ENCODE measurements at regions not wholly inside any gene's neighbourhood (a gene's known extent, or its start where the extent isn't known, plus 50 kb on each side); places are given as distances from the start of the nearest gene placed in this dataset.

DNA sequence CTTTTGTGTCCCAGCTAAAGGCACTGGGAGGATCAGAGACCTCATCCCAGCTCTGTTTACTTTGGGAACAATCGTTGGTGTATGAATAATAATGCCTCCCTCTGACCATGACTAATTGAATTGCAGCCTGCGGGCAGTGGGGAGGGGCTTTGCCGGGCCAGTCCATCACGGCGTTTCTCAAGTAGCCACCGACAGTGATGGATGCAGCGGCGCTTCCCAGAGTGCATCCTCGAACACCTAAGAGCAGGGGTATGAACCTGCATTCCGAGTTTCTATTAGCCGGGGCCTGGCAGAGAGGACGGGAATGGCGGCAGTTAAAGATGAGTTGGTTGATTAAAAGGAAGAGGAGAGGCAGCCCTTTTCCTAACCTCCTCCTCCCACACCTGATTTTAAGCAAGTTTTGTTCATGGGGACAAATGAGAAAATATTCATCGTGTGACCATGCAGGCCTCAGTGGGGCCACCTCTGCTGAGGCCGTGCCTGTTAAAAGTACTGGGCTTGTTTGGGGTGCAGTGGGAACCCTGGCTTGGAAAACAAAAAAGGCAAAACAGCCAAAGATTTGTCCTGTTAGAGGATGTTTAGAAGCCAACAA lies 154.1 kb downstream of the FOXA2 start:
- no peak for DNase-seq

DNA sequence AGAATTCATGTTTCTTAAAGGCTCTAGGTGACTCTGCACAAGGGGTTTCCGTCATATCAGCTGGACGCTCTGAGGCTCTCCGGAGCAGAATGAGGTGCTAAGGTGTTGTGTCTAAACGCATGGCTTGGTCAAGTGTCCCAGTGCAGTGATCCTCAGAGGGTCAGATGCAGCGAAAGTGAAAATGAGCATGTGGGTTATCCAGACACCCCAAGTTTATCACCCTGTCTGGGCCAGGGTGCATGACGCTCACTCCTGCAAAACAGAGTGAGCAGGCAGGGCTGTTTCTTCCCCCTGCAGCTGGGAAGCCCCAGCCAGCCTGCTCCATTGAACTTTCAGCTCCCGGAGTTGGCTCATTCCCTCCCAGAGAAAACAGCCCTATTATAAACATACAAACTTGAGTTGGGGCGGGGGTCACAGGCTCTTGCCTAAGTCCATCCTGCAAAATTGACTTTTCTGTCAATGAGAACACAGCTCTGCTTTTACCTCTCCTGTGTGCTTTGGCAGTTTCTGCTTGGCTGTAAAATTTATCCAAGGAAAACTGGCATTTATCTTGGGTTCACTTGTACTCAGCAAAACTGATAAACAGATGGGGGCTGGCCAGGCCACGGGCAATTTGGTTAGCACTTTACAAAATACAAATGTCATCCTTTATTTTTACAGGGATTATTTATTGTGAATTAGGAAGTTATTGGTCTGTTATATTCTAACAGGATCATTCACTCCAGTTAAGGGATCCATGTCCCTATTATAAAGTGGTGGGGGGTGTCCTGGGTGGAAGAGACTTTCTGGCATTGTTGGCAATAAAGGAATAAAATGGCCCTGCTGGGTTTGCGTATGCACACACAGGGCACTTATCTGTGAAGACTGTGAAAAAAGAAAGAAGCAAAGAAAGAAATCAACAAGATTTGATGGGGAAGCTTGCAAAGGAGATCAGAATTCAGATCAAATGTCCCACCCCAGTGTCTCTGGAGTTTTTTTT lies 154.9 kb downstream of the FOXA2 start:
- DNase-seq: no peak

DNA sequence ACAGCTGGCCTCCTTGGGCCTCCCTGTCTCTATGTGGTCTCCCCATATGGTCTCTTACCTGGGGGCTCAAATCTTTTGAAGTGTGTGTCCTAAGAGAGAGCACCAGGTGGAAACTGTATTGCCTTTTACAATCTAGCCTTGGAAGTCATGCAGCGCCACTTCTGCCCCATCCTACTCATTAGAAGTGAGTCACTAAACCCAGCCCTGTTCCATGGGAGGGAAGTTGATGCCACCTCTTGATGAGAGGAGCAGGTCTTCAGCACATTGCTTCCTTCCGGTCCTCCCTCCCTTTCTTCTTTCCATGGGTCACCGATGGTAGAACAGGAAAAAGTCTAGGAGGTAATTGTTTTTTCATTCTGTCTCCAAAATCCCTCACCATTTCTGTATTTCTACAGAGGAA lies 156.3 kb downstream of the FOXA2 start:
- DNase-seq: no peak

DNA sequence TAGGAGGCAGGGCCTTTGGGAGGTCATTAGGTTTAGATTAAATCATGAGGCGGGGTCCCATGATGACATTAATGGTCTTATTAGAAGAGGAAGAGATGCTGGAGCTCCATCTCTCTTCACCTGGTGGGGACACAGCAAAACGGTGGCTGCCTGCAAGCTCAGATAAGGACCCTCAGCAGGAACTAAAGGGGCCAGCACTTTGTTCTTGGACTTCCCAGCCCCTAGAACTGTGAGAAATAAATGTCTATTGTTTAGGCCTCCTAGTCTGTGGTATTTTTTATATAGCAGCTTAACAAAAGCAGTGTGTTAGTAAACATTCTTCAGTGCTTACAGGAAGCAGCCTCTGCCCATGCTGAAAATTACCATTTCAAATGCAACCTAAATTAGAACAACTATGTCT lies 157.6 kb downstream of the FOXA2 start:
- no peak for DNase-seq

DNA sequence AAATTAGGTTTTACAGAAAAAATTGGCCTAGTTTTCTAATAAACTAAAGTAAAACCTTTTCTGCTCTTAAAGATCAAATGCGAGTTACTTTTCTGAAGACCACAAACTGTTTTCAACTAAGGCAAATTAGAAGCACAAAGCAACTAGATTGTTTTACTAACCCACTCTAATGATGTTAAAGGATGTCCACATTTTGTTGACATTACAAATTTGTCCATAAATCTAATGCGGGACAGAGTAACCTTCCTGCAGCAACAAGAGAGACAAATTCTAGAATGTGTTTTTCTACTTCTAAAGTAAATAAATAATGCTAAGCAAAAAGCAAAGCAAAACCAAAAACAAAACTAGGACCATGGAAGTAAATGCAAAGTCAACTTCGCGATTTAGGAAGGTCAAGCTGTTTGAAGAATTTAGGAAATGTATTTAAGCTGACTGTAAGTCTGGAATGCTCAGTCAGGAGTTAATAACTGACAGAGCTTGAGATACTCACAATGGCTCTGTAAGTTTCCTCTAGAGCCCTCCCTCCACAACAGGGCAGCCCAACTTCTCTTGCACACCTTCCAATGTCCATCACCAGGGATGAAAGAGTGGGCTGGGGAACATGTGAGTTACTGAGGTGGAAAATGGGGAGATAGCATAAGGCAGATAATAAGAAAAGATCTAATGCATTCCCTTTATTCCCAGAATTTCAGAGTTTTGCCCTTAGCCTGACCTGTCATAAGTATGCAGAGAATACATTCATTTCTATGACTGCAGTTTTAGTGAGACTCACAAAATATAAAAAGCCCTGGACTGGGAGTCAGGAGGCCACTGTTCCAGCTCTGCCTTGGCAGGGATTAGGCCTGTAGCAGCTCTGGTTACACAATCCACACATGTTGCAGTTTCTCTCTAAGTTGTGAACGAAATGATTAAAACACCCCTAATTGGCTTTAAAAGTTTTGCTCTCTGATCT lies 158.8 kb downstream of the FOXA2 start:
- no peak for DNase-seq

DNA sequence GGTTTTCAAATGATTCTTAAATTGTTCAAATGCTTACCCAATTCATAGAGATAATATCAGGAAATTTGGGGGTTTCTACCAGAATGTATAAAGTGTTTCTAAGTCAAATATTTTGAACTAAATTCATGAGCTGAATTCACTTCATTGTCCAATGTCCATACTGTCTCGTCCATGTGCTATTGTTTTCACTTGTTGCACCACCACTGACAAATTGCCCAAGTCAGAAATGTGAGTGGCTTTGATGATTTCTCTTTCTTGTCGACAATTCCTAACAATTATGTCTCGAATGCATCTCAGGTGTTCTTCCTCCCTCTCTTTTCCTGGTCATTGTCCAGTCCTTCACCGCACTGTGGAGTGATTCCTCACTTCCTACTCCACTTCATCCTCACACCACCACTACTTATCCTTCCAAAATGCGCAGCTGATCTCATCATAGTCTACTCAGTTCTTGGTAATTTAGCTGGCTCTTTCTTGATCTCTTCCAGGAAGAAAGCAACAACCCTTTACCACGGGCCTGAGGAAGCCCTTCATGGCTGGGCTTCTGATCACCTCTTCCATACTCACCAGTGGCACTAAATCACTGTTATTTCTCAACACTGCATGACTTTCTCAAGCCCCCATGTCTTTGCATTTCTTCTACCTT lies 161.1 kb downstream of the FOXA2 start:
- DNase-seq: no peak

DNA sequence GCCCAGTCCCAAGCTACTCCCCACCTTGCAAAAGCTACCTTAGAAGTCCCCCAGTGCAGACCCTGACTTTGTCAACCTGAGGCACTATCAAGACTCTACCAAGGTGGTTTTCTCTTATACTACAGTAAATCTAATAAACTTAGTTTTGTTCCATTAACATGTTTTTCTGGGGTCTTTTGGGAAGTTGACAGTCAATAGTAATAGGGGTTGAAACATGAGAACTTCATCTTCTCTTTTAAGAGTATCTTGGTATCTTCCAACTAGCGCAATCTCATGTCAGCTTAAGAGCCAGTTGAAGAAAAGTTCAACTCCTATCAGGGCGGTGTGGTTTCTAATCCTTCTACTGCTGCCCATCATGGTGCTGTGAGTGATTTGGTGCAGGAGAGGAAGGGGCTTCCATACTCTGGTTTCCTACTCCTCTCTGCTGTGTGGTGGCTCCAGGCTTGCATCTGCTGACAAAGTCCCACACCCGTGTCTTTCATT lies 164.2 kb downstream of the FOXA2 start:
- no peak for DNase-seq

DNA sequence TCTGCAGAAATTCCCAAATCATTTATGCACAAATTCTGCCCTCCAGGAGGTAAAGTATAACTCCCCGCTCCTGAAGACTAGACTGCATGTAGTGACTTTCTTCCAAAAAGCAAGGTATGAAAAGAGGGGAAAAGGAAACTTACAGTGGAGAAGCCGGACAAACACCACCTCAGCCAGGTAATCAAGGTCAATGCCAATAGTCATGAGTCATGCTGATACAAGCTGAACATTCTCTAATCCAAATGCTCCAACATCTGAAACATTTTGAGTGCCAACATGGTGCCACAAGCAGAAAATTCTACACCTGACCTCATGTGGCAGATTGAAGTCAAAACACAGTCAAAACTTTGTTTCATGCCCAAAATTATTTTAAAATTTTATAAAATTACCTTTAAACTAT lies 165.6 kb downstream of the FOXA2 start:
- no peak for DNase-seq

DNA sequence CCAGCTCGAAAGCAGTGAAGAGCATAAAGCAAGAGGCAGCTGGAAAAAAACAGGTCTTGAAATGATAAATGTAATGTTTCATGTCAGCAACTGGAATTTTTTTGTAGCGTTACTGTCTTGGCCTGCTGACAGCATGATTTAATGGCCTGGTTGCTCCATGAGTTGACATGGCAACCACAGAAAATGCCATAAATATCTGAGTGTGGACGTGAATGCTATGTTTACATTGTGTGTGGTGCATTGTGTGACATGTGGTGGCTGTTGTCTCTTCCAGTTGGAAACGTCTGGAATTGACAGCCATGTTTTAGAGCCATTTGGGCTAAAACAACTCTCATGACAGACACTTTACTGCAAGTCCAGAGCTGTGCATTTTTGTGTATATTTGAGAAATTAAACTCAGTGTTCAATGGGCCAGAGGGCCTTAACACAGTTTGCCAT lies 170.0 kb downstream of the FOXA2 start:
- no peak for DNase-seq

DNA sequence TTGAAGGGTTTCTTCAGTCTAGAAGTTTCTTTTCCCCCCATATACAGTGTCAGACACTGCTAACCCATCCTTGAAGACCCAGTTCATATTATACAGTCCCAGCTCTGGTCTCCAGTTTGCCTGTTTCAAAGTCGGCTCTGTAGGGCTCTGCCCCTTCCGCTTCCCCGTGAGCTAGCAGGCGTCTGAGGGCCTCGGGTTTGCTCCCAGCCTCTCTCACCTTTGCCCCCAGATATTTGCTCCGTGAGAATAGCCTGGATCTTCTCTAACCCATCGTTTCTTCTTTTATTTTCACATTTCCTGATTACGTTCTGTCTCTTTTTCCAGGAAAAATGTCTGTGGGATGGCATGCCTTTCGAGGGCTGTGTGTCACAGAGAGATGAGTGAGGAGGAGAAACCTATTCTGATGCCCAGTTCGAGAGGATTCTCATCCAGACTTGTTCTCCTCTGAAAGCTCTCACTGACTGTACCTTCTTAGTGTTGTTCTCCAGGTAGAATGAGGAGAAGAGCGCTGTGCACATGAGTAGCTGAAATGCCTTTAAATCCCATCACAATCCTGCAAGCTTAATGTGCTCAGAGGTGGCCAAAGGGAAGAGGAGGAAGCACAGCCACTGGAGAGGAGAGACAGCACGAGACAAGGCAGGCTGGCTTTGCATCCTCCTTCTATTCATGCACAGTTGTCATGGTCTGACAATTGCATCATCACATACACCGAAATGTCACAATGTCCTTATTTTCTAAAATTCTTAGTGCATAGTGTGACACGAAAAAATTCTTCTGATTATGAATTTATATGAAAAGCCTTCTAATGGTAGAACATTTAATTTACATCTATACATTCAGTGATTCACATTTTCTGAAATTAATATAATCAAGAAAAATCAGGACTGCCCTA lies 171.1 kb downstream of the FOXA2 start:
- DNase-seq: no peak

DNA sequence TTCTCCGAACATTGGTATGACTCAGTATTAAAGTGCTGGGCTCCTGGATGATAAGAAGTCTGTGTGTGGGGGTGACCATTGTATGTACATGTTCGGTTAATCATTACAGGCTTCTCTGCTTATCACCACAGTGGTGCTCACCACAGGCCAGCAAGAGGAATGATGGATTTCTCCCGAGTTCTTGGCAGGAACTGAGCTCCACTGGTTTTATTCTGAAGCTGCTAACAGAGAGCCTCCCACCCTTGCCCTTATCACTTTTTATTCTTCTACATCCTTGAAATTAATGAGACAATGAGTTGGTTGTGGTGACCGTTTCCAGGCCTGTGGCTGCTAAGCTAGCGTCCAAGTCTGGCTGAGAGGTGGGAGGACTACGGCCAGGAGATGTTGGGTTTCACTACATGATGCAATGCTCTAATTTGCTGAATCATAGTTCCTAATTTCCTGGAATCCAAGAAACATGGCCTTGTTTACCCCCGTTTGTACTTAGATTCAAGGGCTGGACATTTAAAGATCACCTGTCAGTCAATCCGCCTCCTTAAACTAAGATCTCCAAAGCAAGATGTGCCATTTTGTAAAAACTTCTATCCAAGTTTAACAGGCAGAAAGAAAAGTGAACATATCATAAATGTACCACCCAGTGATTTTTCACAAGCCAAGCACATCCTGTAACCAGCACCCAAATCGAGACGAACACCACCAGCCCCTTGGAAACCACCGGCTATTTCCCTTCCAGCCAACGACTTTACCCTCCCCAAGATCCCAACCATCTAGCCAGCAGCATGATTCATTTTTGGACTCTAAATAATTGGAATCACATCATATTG lies 172.5 kb downstream of the FOXA2 start:
- DNase-seq: no peak

DNA sequence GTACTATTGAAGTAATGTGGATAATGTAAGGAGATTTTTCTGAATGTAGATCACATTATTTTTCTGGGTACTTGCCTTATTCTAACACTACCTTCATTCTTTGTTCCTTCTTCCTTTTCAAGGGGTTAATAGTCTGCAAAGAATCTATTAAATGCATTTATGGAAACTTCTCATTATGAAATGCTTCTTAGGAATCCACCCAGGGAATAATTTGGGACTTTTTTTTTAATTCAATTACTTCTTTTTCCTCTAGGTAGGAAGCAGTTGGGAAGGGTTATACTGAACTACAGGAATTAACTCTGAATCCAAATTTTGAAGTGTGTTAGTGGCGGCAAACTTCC lies 173.1 kb downstream of the FOXA2 start:
- DNase-seq: no peak

DNA sequence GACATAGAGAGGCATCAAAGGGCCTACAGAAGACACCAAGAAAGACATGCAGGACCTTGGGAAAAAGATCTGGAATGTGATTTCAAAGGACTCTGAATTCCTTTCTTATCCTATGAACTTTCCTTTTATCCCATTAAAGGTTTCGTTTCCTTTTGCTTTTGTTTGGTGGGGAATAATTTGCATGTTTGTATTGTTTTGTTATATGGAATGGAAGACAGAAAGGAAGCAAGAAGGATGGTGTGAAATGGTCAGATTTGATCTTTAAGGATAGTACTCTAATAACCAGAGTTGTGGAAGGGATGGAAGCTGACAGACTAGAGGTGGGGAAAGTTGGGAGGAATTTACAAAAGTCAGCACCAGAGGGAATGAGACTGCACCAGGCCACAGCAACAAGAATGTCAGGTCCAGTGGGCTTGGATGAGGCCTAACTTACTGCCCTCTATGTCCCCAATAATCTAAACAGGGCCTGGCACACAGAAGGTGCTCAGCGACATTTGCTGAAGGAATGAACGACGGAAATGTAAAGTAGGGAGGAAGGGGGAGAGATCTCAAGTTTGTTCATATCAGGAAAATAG lies 173.7 kb downstream of the FOXA2 start:
- DNase-seq: no peak

DNA sequence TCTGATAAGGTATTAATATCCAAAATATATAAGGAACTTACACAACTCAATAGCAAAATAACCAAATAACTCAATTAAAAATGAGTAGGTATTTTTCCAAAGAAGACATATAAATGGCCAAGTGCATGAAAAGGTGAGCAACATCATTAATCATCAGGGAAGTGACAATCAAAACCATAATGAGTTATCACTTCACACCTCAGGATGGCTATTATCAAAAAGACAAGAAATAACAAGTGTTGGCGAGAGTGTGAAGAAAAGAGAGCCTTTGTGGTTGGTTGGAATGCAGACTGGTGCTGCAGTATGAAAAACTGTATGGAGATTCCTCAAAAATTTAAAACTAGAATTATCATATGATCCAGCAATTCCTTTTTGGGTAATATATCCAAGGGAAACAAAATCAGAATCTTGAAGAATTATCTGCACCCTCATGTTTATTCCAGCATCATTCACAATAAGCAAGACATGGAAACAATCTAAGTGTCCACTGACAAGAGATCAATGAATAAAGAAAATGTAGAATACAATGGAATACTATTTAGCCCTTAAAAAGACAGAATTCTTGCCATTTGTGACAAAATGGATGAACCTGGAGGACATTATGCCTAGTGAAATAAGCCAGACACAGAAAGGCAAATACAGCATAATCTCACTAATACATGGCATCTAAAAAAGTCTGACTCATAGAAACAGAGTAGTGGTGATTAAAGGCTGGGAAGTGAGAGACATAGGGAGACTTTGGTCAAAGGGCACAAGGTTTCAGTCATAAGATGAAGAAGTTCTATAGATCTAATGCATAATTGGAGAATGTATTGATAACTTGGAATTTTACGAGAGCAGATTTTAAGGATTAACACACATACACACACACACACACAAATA lies 175.6 kb downstream of the FOXA2 start:
- DNase-seq: no peak

DNA sequence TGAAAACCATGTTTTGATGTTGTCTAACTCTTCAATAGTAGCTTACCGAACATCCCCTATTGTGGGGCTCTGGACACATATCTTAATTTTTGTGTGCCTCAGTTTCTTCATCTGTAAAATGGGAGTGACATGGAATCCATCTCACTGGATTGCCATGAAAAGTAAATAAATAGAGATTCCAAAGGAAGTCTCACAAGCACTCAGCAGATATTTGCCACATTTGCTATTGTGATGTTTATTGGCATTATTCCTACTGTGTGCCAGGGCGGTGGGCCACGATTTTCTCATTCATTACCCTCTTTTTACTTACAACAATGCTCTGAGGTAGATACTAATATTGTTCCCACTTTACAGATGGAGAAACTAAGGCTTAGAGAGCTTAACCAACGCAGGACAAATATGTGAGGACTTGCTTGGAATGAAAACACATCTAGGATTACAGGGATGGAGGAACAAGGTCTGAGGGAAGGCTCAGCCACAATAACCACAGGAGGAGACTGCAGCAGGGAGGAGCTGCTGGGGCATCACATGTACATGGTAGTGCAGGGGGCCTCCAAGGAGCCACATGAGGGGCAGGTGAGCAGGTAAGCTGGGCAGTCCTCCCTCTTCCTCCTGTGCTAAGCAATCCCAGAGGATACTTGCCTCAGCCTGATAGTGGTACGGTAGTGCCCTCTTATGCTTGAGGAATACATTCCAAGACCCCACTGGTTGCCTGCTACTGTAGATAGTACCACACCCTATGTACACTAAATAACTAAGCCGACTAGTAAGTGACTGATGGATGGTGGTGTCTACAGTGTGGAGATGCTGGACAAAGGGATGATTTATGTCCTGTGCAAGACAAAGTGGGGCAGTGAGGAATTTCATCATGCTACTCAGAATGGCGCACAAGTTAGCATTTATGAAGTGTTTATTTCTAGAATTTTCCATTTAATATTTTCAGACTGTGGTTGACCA lies 176.9 kb downstream of the FOXA2 start:
- no peak for DNase-seq

DNA sequence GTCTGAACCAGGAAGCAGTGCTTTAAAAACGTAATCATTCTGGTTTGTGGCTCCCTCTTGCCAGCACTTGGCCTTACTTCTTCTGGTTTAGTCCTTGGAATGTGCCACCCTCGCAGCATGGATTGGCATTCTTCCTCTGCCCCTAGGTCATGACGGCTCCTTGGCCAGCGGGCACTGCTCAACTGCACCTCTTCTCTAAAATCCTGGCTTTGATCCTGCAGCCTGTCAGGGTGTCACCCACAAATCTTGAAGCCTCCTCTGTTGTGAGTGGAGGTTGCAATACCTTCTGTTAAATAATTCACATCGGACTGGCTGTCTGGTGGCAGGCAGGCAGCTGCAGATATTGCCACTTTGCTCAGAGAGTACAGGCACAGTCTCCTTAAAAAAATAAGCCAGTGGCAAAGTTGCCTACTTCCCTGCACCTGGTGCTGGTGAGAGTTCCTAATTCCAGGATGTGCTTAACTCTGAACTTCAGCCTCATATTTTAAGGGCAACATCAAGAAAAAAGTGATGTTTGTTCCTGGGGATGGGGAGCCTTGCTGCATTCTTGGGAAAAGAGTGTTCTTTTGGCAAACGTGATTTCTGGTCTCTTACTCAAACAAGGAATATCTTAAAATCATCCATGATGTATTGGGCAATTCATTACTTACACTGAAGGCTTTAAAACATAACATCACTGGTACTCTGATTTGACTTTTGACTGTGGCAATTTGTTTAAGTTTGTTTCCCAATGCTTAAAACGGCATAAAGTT lies 179.8 kb downstream of the FOXA2 start:
- DNase-seq: no peak

Measured in CD4-positive, alpha-beta T cell treated with Interferon gamma for 1 hour (primary cell).